NOMO-1 (cell line): ENCODE measurements at regions not wholly inside any gene's neighbourhood (a gene's known extent, or its start where the extent isn't known, plus 50 kb on each side); places are given as distances from the start of the nearest gene placed in this dataset.

Experiments used
- DNase-seq, 2 experiments: peaks; one replicate each; lab custom pipeline; 2025; ENCODE audit not compliant: unreplicated experiment in 2 of 2; lab: John Stamatoyannopoulos, UW

DNA sequence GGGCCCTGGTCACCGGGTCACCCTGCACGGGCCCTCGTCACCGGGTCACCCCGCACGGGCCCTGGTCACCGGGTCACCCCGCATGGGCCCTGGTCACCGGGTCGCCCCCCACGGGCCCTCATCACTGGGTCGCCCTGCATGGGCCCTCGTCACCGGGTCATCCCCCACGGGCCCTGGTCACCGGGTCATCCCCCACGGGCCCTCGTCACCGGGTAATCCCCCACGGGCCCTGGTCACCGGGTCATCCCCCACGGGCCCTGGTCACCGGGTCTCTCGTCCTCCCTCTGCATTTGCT lies 77.6 kb downstream of the RIPK4 start:
- DNase-seq: no peak

DNA sequence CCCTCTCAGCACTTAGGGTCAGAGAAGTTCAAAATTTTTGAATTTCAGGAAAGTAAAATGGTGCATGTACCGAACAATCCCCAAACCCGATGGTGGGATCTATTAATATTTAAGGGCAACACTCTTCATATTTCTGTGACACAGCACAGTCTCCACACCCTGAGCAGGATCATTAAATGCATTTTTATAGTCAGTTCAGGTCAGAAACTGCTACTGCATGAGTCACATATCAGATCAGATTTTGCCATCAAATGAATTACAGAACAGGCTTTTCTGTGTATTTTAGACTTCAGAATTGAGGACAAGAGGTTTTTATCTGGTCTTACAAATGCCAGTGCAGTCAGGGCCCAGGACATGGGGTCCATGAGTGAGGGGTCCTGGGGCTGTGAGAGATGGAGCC lies 79.2 kb downstream of the RIPK4 start:
- no peak for DNase-seq

DNA sequence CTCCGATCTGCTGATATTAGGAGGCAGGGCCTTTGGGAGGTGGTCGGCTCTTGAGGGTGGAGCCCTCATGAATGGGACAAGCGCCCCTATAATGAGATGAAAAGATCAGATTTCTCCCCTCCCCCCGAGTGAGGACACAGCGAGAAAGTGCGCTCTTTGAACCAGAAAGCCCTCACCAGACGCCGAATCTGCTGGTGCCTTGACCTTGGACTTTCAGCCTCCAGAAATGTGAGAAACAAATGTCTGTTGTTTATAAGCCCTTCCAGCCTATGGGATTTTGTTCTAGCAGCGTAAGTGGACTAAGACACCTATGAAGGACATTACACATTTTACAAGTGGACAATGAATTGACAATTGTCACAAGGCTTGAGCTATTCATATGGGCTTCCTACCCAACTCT lies 80.2 kb downstream of the RIPK4 start:
- no peak for DNase-seq

DNA sequence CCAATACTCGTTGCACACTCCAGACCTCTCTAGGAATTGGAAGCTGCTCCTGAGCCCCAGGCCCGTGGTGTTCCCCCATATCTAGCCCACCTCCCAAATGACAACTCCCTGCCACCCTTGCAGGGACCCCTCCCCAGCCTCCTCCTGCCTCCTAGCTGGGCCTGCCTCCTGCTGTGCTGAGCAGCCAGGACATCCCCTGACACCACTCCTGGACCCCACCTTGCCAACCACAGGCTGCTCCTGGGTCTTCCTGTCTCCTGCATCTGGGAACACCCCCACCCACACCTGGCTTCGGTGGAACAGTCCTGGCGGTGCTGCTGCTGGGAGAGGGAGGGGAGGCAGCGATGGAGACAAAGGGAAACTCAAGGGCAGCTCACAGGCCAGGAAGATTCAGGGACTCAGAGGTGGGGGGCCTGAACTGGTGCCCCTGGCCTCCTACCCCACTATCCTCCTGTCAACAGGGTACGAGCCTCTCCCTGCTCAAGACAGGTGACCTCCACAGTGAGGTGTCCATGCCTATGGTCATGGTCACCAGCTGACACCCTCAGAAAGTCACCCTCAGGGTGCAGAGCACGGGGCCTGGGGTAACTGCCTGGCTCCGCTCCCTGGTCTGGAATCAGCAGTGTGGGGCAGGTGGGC lies 81.2 kb downstream of the RIPK4 start:
- DNase-seq: no peak

DNA sequence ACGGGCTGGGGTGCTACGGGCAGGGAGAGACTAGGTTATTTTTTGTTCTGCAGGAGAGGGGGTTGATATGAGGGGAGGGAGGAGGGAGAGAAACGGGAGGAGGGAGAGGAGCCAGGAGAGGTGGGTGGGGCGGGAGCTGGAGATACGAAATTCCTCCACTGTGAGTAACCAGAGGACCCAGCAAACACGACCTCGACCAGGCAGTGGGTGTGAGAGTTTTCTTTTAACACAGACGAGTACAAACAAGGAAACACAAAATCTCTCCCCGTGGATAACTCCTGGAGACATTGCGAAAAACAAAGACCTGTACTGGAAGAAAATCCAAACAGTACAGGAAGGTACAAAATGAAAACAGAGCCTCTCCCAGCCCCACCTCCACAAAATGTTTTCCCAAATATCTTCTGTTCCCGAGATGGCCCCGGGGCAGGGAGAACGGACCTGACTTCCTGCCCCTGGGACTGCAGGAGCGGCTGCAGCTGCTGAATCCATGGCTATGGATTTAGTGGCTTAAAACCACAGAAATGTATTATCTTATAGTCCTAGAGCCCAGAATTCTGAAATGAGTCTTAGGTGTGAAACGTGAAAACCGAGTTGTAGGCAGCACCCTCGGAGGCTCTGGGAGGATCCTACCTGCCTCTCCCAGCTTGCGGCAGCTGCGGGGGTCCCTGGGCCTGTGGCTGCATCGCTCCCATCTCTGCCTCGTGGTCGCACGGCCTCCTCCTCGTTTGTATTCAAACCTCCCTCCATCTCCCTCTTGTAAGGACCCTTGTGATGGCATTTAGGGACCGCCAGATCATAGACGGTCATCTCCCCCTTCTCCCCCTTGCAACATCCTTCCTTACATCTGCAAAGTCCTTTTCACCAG lies 82.2 kb downstream of the RIPK4 start:
- DNase-seq: no peak

DNA sequence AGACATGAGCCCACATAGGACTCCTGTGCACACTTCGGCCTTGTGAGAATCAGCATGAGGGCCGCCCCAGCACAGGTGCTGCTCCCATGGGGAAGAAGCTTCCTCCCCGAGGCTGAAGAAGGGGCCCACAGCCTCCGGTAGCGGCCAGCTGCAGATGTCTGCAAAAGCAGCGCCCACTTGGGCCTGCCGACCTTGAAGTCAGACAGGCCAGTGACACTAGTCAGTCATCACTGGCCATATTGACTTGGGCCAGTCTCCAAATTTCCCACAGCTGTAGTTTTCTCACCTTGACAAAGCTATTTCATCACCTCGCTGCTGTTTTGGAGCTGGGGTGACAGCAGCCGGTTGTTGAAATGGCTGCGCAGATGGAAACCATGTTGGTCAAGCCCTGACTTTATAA lies 83.0 kb downstream of the RIPK4 start:
- DNase-seq: no peak

DNA sequence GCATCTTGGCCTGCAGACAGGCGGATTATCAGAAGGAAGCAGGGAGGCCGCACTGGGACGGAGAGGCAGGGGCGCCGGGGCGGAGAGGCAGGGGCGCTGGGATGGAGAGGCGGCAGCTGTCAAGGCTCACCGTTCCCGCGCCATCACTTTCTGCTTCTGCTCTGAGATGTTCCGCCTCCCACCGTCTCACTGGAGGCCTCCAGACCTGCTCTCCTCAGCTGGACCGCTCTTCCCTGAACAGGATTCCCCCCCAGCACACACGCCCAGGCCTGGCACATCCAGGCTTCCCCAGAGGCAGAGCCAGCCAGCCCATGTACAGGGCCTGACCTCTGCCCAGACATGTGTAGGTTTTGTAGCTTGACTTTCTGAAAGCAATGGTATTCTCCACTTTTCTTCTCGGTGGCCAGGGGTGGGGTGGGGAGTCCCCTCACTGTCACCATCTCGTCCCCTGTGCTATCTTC lies 84.1 kb downstream of the RIPK4 start:
- DNase-seq: no peak

DNA sequence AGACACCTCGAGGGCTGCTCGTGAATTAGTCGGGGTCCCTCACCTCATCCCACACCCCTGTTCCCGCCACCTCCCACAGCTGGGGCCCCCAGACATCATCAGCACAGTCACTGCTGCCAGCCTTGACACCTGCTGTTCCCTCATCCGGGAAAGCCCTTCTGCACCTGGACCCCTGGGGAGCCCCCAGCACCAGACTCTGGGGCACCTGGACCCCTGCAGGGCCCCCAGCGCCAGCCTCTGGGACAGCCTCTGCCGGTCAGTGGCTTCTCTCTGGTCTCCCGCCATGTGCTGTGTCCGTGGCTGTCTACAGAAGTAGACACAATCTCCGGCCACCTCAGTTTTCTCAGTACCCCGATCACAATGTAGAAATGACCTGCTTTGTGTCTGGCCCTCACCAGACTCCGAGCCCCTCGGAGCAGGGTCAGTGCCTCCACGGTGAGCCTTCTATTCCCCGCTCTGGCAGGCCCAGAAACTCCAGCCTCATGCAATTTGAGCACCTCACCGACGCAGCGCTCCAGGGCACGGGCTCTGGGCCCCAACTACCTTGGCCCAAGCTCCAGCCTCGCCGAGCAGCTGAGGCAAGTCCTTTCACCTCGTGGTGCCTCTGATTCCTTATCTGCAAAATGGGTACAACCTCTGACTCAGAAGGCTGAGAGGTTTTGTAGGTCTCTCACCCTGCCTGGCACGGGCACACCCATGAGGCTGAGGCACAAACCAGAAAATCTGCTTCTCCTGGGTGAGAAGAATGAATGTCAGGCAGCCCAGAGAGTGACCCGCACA lies 84.7 kb downstream of the RIPK4 start:
- no peak for DNase-seq

DNA sequence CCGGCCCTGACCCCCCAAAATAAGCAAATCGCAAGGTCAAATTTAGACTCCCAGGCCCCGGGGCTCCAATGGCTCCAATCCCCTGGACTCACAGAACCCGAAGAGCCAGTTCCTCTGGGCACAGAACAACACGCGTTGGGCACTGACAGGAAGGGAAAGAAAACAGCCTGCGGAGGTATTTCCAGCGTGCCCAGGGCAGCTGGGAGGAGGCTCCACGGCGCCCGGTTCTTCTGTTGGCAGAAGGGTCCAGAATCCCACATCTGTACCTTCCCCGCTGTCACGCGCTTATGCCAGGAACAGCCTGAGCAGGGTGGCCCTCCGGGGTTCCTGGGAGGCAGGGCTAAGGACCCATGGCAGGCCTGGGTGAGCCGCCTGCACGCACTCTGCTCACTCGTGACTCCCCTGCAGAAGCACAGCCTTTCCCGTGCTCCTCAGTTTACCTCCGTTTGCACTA lies 85.5 kb downstream of the RIPK4 start:
- DNase-seq: peak in 1 of 2 experiments; percentile 42

DNA sequence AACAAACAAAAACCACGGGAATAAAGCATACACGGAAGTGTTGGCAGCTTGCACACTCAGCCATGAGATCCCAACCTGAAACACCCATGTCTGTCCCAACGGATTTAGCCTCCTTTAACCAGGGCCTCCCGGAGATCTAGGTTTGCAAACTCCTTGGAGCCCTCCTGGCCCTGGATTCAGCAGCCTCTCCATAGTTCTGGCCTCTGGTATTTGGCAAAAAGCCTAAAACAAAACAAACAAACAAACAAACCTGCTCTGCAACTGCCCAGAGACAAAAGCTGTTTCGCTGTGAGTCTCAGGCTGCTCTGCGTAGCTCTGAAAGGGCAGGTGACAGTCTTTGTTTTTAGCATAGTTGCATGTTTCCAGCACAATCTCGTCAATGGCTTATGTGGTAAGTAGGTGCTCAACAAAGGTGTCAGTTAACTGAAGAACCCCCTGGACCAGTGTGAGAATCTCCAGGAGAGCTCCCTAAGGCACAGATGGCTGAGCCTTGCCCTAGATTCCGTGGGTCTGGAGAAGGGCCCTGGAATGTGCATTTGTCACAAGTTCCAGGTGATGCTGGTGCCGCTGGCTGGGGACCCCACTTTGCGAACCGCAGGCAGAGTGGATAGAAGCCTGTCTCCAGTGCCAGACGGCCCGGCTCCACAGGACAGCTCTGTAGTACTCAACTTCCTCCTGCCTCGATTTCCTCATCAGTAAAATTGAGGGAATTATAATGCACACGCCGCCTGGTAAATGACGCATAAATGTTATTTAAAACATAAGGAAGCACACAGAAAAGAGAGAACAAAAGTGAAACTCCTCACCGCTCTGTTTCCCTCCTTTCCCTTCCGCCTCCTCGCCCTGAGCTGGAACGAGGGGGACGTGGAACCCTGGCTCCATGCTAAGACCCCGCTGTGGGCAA lies 86.2 kb downstream of the RIPK4 start:
- DNase-seq: peak; percentile 32 to 59

DNA sequence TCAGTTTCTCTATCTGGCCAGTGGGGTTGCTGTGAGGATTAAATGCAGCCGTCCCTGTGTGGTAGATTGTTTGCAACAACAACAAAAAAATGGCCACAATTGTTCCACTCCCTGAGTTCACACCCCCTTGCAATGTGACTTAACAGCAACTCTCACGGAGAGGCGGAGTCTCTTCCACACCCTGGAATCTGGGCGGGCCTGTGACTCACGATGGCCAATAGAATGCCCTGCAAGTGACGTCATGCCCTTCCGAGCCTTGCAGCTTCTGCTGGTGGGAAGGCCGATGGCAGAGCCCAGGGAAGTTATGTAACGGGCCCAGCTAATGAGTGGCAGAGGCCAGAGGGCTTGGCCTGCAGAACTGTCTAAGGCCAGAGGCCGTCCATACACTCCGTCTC lies 87.9 kb downstream of the RIPK4 start:
- DNase-seq: peak; percentile 92 to 95

DNA sequence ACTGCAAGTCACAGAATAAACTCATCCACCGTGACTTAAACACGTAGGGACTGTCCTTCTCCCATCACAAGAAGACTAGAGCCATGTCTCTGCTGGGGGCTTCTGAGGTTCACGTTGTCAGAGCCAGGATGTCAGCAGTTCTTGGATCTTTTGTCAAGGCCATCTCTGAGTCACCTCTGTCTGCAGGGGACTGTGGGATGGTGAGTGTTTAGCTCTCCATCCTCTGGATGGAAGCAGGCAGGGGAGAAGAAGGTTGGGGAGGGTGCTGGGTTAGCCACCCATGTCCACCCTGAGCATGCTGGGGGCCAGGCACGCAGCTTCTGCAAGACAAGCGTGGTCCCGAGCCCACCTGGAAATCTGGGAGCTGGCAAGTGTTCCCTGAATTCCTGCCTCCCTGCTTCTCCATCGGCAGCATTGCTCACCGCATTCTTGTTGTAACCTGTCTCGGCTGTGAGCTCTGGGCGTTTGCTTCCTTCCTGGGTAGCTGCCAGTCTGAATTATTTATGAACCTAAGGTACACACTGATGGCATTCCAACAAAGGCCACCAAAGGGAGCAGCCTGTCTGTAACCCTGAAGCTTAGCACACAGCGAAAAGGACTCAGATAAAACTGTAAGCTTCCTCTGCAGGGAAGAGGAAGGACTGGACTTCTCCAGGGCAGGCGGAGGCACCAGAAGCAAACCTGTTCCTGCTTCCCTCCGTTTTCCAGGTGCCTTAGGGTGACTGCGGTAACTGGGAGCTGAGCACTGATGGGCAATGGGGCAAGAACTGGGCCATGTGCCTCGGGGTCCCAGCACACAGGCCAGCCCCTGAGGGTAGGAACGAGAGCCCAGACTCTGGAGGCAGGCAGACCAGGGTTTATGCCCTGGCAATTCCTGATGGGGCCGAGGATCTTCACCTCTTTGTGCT lies 88.6 kb downstream of the RIPK4 start:
- DNase-seq: no peak

DNA sequence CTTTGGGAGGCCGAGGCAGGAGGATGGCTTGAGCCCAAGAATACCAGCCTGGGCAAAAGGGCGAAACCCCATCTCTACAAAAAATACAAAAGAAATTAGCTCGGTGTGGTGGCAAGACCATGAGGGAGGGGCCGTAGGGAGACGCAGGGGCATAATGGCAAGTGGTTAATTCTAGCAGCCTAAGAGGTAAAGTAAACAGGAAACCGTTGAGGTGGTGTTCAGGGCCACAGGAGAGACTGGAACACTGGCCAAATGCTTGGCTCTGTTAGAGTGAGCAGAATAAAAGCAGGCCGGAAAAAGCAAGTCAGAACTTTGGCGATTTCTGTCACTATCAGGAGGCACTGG lies 89.2 kb downstream of the RIPK4 start:
- DNase-seq: no peak

DNA sequence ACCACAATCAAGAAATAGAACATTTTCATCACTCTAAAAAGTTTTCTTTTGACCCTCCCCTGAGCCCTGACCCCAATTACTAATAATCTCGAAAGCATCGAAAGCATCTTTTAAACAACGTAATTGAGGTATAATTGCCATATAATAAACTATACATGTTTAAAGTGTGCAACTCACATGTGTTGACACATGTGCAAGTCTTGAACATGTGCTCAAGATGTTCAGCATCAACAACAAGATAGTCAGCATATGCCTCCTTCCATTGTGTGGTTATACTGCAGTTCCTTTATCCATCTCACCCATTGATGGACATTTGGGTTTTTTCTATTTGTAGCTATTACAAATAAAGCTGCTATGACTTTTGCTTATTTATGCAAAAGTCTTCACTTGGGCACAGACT lies 90.7 kb downstream of the RIPK4 start:
- DNase-seq: no peak

DNA sequence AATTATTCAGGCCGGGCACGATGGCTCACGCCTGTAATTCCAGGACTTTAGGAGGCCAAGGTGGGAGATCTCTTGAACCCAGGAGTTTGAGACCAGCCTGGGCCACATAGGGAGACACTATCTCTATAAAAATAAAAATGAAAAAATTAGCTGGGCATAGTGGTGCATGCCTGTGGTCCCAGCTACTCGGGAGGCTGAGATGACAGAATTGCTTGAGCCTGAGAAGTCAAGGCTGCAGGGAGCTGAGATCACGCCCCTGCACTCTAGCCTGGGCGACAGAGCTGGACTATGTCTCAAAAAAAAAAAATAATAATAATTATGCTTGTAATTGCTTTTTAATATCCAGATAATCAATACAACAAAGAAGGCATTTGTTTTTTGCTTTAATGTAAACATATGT lies 91.3 kb downstream of the RIPK4 start:
- DNase-seq: no peak

DNA sequence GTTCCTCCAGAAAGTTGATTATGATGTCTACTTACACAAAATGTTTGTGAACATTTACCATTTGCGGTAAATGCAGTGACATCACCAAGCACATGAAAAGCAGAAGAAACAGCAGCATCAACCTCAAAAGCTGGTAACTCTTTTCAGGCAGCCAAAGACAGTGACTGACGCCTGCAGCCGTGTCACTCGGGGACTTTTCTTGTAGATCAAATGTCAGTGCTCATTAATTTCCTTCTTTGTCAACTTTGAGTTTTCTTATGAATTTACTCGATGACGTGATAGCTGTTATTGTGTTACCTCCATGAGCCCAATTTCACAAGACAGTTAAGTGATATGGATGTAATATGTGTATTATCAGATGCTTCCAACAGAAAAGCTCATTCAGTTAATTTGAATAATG lies 92.5 kb downstream of the RIPK4 start:
- peak; percentile 6 to 62 for DNase-seq

DNA sequence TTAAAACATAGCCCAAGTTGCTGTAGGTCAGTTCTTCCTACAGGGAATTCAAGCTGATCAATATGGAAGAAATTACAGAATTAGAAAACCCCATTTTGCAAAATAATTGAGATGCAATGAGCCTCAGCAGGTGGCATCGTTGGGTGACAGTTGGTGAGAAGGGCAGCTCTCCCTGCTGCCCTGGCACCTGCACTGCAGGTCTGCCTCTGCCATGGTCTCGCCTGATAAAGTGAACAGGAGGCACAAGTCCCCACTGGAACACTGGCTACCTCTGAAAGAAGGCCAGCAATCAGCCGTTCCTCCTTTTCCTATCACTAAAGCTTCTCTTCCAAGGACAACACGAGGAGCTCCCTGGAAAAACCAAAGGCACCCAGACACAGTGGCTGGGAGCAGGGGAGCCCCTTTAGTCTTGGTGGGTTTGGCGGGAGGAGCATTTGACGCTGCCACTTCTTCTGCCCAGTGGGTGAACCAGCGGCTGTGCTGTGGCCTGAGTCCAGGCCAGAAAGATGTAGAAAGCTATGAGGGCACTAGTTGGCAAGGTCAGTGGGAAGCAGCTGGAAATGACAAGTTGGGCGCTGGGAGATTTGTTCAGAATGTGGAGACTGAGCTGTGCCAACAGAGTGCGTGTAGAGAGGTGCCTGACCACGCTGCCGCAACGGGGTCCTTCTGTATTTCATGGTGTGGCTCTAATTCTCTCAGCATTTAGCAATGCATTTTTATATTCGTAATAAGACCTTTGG lies 93.1 kb downstream of the RIPK4 start:
- DNase-seq: no peak

DNA sequence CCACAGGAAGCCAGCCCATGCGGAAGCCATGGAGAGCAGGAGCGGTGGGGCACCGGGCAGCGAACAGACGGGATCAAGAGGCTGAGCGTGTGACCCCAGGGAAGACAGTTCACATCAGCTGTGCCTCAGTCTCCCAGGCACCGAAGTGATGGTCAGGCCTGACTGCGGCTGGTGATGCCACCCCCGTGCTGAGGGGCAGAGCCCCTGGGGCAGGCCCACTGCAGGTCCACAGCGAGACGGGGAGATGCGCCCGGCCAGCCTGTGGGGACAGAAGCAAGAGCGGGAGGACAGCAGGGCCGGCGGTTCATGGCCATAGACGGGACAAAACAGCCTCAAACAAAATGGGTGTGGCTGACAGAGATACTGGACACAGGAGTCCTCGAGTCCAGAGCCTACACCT lies 93.8 kb downstream of the RIPK4 start:
- no peak for DNase-seq

DNA sequence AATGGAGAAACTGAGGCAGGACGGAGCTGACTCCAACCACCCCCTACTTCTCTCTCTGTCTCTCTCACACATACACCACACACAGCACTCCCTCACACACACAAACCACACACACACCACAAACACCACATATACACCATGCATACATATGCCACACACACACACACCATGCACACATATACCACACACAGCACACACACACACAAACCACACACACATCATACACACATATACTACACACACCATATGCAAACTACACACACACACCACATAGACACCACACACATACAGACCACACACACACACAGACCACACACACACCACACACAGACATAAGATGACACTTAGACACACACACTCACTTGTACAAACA lies 94.3 kb downstream of the RIPK4 start:
- no peak for DNase-seq
